ENCODE measurements at regions not wholly inside any gene's neighbourhood (a gene's known extent, or its start where the extent isn't known, plus 50 kb on each side); places are given as distances from the start of the nearest gene placed in this dataset.

DNA sequence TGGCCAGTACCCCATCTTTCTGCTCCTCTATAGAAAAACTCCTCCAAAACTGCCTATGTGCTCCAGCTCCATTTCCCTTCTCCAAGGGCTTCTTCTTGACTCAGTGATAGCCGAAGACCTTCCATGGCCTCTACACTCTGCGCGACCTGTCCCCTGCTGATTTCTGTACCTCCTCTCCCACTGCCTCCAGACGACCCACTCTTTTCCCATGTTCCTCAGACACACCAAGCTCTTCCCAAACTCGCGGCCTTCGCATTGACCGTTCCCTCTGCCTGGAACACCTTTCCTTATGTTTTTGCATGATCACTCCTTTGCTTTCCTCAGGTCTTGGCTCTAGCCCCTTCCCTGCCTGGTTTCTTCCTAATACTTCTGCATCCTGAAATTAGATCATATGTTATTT lies 255.6 kb upstream of the SDK2 start:
- TF ChIP-seq CTCF (IDR thresholded peaks at IDR 0.05), result no peak
- TF ChIP-seq POLR2A (IDR thresholded peaks at IDR 0.05), result no peak

Measured in prostate gland (tissue), 2 donors.